Rectal smooth muscle tissue (tissue), 1 donor: ENCODE measurements at regions not wholly inside any gene's neighbourhood (a gene's known extent, or its start where the extent isn't known, plus 50 kb on each side); places are given as distances from the start of the nearest gene placed in this dataset.

Experiments
- H3K27ac ChIP-seq: one replicate; pipeline ENCODE4 v1.7.0; 2013; ENCODE audit warnings: low read depth, low read length, inconsistent platforms
- H3K27me3 ChIP-seq: one replicate; pipeline ENCODE4 v1.7.0; 2013; ENCODE audit warnings: low read length; ENCODE audit not compliant: control insufficient read depth, insufficient read depth
- H3K36me3 ChIP-seq: one replicate; pipeline ENCODE4 v1.7.0; 2013; ENCODE audit warnings: low read length; ENCODE audit not compliant: control insufficient read depth, insufficient read depth
- H3K4me1 ChIP-seq: one replicate; pipeline ENCODE4 v1.7.0; 2013; ENCODE audit warnings: low read length; ENCODE audit not compliant: control insufficient read depth, insufficient read depth
- H3K4me3 ChIP-seq: one replicate; pipeline ENCODE4 v1.7.0; 2013; ENCODE audit warnings: low read length
- H3K9ac ChIP-seq: one replicate; pipeline ENCODE4 v1.7.0; 2013; ENCODE audit warnings: low read length

DNA sequence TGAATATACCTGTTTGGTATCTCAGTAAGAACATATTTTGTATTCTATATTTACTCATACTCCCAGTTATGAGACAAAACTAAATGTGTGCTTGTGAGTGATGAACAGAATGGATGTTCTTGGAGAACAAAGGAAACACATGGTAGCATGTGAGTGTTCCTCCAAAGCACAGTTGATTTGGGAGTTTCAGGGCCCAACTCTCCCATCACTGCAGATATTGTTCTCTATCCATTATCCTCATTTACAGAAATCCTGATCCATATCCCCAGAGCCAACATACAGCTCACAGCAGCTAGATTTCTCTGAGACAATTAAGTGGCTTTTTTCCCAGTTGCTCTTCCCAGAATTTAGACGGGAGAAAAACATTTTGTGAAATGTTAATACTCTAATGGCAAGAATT, 75.6 kb upstream of the MAPRE2 start:
- H3K4me1 ChIP-seq, result no peaks in the 10 kb centered on the region
- no peak overlapping the region for H3K9ac ChIP-seq
- no peaks in the 10 kb centered on the region for H3K27me3 ChIP-seq
- no peaks in the 10 kb centered on the region for H3K36me3 ChIP-seq
- H3K4me3 ChIP-seq, result no peak overlapping the region
- no peak overlapping the region for H3K27ac ChIP-seq

DNA sequence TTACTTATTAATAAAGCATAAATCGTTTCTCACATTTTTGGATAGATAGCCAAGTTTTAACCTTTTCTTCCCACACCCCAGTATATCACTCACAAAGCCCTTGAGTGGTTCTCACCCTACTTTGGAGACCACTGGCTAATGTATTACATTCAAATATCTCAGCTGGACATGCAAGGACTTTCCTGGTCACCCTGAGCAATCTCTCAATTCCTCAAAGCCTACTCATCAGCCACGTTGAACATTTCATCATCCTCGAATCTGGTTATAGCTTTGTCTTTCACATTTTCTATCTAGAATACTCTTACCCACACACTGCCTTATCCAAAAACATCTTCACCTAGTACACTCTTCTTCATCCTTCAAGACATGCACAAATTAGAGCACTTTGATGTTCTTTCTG, 71.1 kb upstream of the MAPRE2 start:
- Histone ChIP-seq H3K27ac (no peak overlapping the region), H3K27me3 (no peaks in the 10 kb centered on the region), H3K4me3 (no peak overlapping the region), H3K4me1 (no peaks in the 10 kb centered on the region), H3K9ac (no peak overlapping the region), H3K36me3 (no peaks in the 10 kb centered on the region)

DNA sequence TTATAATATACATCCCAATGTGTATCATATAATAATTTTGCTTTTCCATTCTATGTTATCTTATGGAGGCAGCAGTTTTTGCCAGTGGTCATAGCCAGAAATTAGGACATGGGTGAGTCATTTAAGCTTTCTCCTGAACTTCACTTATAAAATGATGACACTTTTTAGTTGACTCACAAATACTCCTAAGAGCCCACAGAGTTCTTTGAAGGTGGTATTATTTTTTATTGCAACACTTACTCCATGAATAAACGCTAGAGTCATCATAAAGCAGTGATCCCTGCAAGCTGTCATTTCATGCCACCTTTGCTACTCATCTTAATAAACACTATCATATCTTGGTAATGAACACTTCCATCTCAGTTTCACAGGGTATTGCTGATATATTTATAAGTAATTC, 69.9 kb upstream of the MAPRE2 start:
- no peaks in the 10 kb centered on the region for H3K4me1 ChIP-seq
- H3K4me3 ChIP-seq, result no peak overlapping the region
- no peak overlapping the region for H3K9ac ChIP-seq
- no peaks in the 10 kb centered on the region for H3K27me3 ChIP-seq
- H3K36me3 ChIP-seq, result no peaks in the 10 kb centered on the region
- no peak overlapping the region for H3K27ac ChIP-seq

DNA sequence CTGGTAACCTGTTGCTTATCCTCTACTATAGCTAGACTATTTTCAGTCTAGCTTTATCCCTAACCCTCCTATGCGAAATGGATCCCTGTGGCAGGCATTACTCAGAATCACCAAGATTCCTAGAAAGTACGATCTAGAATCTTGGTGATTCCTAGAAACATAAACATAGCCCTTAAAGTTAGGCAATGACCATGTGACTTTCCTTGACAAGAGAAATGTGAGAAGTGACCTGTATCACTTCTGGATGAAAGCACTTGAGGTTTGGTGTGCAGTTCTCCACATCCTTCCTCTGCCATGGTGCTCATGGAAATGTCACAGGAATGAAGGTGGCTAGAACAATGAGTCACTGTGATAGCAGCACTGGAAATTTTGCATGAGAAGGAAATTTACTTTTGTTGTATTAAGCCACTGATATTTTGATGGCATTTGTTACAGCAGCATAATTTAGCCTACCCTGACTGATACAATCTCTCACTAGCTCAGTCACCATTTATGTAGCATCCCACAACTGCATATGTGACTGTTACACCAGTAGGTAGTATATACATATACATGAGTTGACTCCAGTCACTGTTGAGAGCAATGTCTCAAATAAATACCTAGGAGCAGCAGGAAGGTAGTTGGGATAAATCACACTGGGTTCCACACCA, 68.3 kb upstream of the MAPRE2 start:
- no peaks in the 10 kb centered on the region for H3K27me3 ChIP-seq
- H3K4me3 ChIP-seq, result no peak overlapping the region
- H3K27ac ChIP-seq, result no peak overlapping the region
- no peaks in the 10 kb centered on the region for H3K36me3 ChIP-seq
- no peak overlapping the region for H3K9ac ChIP-seq
- no peaks in the 10 kb centered on the region for H3K4me1 ChIP-seq

DNA sequence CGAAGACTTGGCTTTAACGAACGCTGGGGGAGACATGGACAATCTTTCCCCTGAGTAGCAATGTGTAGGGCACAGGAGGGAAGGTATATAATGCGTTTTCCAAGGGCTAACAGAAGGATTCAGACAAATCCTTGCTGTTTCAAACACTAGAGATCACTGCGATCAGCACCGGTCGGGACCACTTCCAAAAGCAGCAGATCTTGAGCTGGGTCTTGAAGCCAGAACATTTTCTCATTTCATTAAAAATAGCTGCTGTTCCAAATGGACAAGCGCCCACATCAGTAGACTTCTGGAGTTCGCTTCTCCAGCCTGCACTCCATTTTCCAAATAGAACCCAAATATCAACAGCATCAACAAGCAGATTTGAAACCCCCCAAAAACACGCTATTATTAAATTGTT, 65.1 kb upstream of the MAPRE2 start:
- Histone ChIP-seq H3K4me1 (peaks cover 2% of the 10 kb centered on the region), H3K4me3 (peak overlapping the region; percentile 95), H3K27me3 (no peaks in the 10 kb centered on the region), H3K27ac (no peak overlapping the region), H3K36me3 (no peaks in the 10 kb centered on the region), H3K9ac (no peak overlapping the region)

DNA sequence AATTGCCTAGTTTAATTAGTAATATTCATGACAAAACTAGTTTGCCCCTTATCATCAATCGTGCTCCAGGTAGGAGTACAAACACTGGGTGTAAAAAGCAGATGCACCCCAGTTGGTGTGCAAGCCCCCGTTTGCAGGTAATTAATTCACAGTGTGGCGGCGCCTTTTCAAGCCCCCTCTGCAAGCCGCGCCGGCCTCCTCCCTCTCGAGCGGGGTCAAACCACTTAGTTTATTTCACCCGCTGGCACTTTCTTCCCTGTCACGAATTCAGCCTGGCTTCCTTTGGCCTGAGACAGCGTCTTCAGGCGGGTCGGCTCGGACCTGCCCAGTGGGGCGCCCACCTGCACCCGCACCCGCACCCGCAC, 64.7 kb upstream of the MAPRE2 start:
- no peaks in the 10 kb centered on the region for H3K27me3 ChIP-seq
- H3K4me3 ChIP-seq, result peak overlapping the region; percentile 95
- no peaks in the 10 kb centered on the region for H3K36me3 ChIP-seq
- no peak overlapping the region for H3K27ac ChIP-seq
- no peak overlapping the region for H3K9ac ChIP-seq
- peaks cover 2% of the 10 kb centered on the region for H3K4me1 ChIP-seq

DNA sequence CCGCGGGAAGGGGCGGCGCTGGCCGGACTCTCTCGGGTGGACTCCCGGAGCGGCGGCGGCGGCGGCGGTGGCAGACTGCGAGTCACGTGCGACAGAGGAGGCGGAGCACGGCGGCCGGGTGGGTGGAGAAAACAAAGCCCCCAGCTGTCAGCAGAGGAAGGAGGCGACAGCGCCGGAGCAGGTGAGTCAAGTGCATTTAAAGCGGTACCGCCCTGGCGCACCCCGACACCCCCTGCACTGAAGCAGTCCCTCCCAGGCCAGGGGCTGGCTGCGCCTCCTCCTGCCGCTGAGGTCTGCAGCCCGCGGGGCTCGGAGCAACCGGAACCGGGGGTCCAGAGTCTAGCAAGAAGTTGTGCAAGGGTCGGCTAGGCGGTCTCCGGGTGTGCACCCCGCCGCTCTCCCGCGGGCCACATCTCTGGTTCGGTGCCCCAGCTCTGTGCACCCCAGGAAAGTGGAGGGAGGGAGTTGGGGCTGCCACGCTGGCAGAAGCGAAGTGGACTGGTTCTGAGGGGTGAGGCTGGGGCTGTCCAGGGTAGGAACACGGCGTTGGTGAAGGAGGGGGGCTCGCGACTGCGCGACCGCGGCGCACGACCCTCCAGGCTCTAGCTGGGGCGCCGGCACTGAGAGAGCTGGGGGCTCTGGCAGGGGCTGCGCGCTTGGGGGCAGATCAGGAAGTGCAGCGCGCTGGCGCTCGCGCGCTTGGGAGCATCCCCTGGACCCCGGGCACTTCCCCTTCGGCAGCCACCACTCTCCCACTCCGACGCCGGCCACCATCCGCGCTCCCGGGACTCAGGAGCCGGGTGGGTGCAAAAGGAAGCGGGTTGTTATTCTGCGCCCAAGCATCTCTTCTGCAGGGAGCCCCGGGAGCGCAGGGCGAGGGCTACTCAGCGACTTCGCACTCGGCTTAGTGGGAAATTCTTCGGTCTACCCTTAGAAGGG, 64.0 kb upstream of the MAPRE2 start:
- peaks cover 2% of the 10 kb centered on the region for H3K4me1 ChIP-seq
- no peak overlapping the region for H3K27ac ChIP-seq
- peak overlapping the region; percentile 53 for H3K9ac ChIP-seq
- H3K27me3 ChIP-seq, result no peaks in the 10 kb centered on the region
- no peaks in the 10 kb centered on the region for H3K36me3 ChIP-seq
- H3K4me3 ChIP-seq, result peak overlapping the region; percentile 95

DNA sequence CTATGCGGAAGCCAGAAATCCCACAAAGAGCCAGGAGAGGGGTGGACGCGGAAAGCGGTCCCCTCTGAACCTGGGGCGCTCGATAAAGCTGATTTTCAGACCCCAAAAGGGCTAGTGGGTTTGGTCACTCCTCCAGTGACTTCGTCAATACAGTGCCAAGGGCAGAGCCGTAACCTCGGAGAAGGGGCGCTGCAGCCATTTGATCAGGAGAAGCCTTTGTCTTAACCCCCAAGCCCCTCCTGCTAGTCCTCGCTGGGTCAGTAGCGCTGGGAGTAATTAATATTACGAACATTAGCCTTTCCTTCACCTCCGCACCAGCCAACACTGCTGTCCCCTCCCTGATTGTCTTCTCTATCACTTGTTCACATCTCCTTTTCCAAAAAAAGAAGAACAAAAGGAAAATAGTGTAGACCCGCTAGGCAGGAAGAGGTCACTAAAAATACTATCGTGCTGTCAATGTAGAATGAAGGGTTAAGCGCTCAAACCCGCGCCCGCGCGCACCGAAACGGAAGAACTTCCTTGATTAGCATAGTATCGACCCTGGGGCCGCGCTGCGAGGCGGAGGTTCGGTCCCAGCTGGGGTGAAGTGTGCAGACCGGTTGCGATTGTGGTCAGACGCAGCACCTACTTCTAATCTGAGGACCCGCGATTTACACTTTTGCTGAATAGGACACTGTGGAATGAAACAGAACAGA, 63.2 kb upstream of the MAPRE2 start:
- Histone ChIP-seq H3K27ac (no peak overlapping the region), H3K9ac (no peak overlapping the region), H3K27me3 (no peaks in the 10 kb centered on the region), H3K36me3 (no peaks in the 10 kb centered on the region), H3K4me3 (peak overlapping the region; percentile 95), H3K4me1 (peaks cover 2% of the 10 kb centered on the region)

DNA sequence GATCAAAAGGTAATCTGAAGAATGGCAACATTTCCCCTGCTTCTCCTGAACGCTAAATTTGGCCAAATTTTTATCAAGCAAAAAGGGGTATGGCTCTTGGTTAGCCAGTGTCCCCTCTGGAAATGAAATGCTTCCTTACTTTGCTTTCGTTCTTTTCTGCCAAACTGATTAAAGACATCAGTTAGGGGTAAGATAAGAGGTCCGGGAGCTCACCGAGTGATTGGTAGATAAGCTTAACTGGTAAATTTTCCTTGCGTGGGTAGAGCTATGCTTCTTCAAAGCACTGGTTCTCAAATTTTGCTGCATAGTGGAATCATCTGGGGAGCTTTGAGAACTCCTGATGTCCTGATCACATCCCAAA, 62.7 kb upstream of the MAPRE2 start:
- Histone ChIP-seq H3K27me3 (no peaks in the 10 kb centered on the region), H3K27ac (peak overlapping the region; percentile 65), H3K4me1 (peaks cover 2% of the 10 kb centered on the region), H3K36me3 (no peaks in the 10 kb centered on the region), H3K9ac (peak overlapping the region; percentile 11), H3K4me3 (peak overlapping the region; percentile 95)

DNA sequence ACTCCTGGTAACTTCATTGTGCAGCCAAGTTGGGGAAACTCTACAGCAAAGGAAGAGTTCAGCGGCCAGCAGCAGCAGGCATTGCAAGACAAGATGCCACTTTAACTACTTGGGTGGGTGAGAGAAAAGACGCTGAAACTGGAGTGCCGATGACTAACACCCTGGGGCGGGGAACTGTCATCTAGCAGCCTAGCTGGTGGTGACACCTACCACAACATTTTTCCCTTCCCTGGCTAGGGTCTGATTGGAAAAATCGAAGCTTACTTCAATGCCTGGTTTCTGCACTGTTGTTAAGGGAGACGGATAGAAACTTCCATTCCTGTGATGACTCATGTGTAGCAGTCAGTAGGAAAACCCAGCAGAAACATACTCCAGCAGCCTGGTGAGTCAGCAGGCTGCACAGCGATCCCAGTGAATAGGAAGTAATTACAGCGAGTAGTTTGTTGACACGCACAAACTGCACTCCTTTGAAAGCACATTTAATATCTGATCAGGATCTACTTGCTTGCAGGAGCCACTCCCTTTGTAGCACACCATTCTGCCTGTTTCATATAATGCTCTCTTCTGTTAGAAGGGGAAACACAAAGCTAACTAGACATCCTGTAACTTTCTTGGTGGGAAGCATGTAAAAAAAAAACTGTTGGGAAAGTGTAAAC, 62.1 kb upstream of the MAPRE2 start:
- H3K9ac ChIP-seq, result peak overlapping the region; percentile 11
- peaks cover 2% of the 10 kb centered on the region for H3K4me1 ChIP-seq
- no peaks in the 10 kb centered on the region for H3K36me3 ChIP-seq
- peak overlapping the region; percentile 95 for H3K4me3 ChIP-seq
- H3K27ac ChIP-seq, result peak overlapping the region; percentile 65
- H3K27me3 ChIP-seq, result no peaks in the 10 kb centered on the region

DNA sequence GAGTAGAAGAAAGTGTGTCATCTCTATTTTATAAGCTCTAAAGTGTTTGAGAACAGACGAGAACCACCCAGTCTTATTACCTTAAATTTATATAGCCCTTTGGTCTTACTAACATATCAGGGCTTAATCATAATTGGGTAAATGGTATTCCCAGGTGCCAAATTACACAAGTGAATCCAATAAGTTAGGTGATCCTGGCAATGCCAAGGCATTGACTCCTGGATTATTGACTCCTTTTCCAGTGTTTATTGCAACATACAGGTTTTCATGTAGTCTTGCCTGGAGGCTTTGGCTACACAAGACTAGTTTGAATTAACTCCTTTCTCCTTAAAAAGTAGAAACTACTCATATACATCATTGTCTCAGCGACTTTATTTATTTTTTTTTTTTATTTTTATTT, 59.7 kb upstream of the MAPRE2 start:
- no peak overlapping the region for H3K4me3 ChIP-seq
- no peak overlapping the region for H3K27ac ChIP-seq
- no peaks in the 10 kb centered on the region for H3K27me3 ChIP-seq
- peaks cover 2% of the 10 kb centered on the region for H3K4me1 ChIP-seq
- H3K36me3 ChIP-seq, result no peaks in the 10 kb centered on the region
- no peak overlapping the region for H3K9ac ChIP-seq

DNA sequence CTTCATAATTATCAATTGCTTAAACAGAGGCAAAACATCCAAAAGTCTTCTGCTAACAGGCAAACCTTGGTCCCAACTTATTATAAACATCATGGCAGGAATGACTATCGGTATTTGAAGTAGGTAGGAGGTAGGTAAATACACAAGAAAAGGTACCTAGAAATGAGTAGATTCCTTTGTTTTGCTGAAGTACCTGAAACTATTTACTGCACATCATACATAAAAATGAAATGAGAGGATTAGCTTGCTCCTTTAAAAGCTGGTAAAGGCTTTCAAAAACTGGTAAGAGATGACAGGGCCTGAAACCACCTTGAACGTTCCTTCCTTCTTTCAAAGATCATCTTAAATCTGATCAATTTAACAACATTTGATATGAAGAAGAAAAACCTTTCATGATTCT, 55.2 kb upstream of the MAPRE2 start:
- H3K4me1 ChIP-seq, result no peaks in the 10 kb centered on the region
- H3K9ac ChIP-seq, result no peak overlapping the region
- no peaks in the 10 kb centered on the region for H3K36me3 ChIP-seq
- no peak overlapping the region for H3K4me3 ChIP-seq
- no peak overlapping the region for H3K27ac ChIP-seq
- no peaks in the 10 kb centered on the region for H3K27me3 ChIP-seq
